Transverse colon (tissue), 4 donors: ENCODE measurements at regions not wholly inside any gene's neighbourhood (a gene's known extent, or its start where the extent isn't known, plus 50 kb on each side); places are given as distances from the start of the nearest gene placed in this dataset.

Source experiments
- DNase-seq: peaks from one replicate; pipeline ENCODE4 v3.0.0-alpha.2; 2019
- H3K27ac ChIP-seq, 4 donors: fragments of 200-600 bp; sonication (generic); 2 replicates each; pipeline ENCODE4 v1.5.1; 2016 to 2018; ENCODE audit warnings: inconsistent platforms in 4 of 4
- H3K27me3 ChIP-seq: fragments of 200-600 bp; sonication (generic); 2 replicates; pipeline ENCODE4 v1.5.1; 2017; ENCODE audit warnings: inconsistent platforms
- H3K36me3 ChIP-seq, 4 donors: fragments of 200-600 bp; sonication (generic); 2 replicates each; pipeline ENCODE4 v1.5.1; 2017 to 2019; ENCODE audit warnings: inconsistent platforms in 4 of 4
- H3K4me1 ChIP-seq, 4 donors: fragments of 200-600 bp; sonication (generic); 2 replicates each; pipeline ENCODE4 v1.5.1; 2017 to 2020; ENCODE audit warnings: inconsistent platforms in 4 of 4
- H3K4me3 ChIP-seq, 4 donors: fragments of 200-600 bp; sonication (generic); 1 replicate in 1 of 4; 2 replicates in 3 of 4; pipeline versions ENCODE4 v1.5.1 to v1.6.1; 2017 to 2019; ENCODE audit warnings: inconsistent platforms in 4 of 4
- H3K9me3 ChIP-seq, 2 donors: fragments of 200-600 bp; sonication (generic); 2 replicates each; pipeline ENCODE4 v1.5.1; 2017 to 2019; ENCODE audit warnings: inconsistent platforms in 2 of 2
- EP300 ChIP-seq: sonication (generic); formaldehyde crosslinking; IDR thresholded peaks from one replicate; pipeline ENCODE4 v1.6.1; 2017; ENCODE audit warnings: antibody characterized with exemption, low read depth
- POLR2A ChIP-seq: fragments of 450-650 bp; IDR thresholded peaks from one replicate; pipeline ENCODE4 v1.6.1; 2016; ENCODE audit warnings: antibody characterized with exemption, mild to moderate bottlenecking, moderate library complexity
- POLR2AphosphoS5 ChIP-seq, 3 donors: sonication (generic); formaldehyde crosslinking; IDR thresholded peaks; one replicate each; pipeline ENCODE4 v1.6.1; 2016; ENCODE audit warnings: antibody characterized with exemption in 3 of 3
- WGBS, 2 donors: methylation state at CpG; one replicate each; pipeline ENCODE4 v1.1.5; 2018; ENCODE audit warnings: low coverage in 1 of 2; 5-methylcytosine and 5-hydroxymethylcytosine counted together
- in situ Hi-C, 4 donors: fragments of 200-750 bp; cut with MboI; loops; one replicate each; pipeline versions ENCODE4 v1.15.0 to v1.15.1; 2017; ENCODE audit warnings: low sequenced_read_pairs in 3 of 4, low pct_ligation_motif_present in 1 of 4, low pct_unique_long_range_greater_than_20kb in 1 of 4
- intact Hi-C: fragments of 100-400 bp; cut with DNase I; formaldehyde crosslinking; loops from one replicate; pipeline ENCODE4 v1.15.1; 2023; ENCODE audit warnings: low total_unique reads
- TF ChIP-seq, protein P1 (sequence below), 5 experiments: fragments of 200-600 bp in 3 of 5; fragments of 450-650 bp in 2 of 5; sonication (generic) in 3 of 5; IDR thresholded peaks; 1 replicate in 2 of 5; 2 replicates in 3 of 5; pipeline ENCODE4 v1.5.1; 2016 to 2017; ENCODE audit warnings: antibody characterized with exemption in 5 of 5, inconsistent platforms in 3 of 5, mild to moderate bottlenecking in 2 of 5, moderate library complexity in 1 of 5

- Histone ChIP-seq H3K9me3 (peaks cover 0 to 4% of the 10 kb centered on the region in 2 donors), H3K27me3 (no peaks in the 10 kb centered on the region), H3K36me3 (no peaks in the 10 kb centered on the region), H3K4me1 (no peaks in the 10 kb centered on the region), H3K4me3 (no peak overlapping the region), H3K27ac (no peak overlapping the region)
- no peak for DNase-seq
- in situ Hi-C loops: no loop called here
- 61 to 80% methylated on average over 1 to 2 of the region's 2 CpGs for WGBS, 2 donors
- intact Hi-C loops: no loop called here
- TF ChIP-seq, protein P1, sequence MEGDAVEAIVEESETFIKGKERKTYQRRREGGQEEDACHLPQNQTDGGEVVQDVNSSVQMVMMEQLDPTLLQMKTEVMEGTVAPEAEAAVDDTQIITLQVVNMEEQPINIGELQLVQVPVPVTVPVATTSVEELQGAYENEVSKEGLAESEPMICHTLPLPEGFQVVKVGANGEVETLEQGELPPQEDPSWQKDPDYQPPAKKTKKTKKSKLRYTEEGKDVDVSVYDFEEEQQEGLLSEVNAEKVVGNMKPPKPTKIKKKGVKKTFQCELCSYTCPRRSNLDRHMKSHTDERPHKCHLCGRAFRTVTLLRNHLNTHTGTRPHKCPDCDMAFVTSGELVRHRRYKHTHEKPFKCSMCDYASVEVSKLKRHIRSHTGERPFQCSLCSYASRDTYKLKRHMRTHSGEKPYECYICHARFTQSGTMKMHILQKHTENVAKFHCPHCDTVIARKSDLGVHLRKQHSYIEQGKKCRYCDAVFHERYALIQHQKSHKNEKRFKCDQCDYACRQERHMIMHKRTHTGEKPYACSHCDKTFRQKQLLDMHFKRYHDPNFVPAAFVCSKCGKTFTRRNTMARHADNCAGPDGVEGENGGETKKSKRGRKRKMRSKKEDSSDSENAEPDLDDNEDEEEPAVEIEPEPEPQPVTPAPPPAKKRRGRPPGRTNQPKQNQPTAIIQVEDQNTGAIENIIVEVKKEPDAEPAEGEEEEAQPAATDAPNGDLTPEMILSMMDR (IDR thresholded peaks at IDR 0.05): no peak
- TF ChIP-seq EP300 (no peak), POLR2A (no peak), POLR2AphosphoS5 (IDR thresholded peaks at IDR 0.05) (no peak)
Measured at GRCh38 chr7:10237306-10237705, 736.4 kb upstream of the PHF14 start.

DNA sequence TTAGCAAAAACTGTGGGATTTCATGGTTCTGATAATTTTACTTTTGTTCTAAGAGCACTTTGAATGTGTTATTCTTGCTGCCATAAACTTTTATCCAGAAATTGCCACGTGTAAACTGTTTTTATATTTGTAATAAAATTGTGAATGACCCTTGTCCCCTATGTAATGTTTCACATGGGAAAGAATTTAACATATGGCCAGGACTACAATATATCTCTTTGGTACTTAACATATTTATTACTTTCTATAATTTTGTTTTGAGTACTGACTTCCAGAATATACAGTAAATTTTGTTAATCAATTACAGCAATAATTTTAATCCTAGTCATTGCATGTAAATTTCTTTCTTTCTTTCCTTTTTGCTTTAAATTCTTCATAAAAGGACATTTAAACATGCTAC, 735.0 kb upstream of the PHF14 start:
- WGBS, 2 donors: 22 to 25% methylated on average over 1 of the region's 1 CpG

GRCh38 chr7:10239695-10240345, 733.9 kb upstream of the PHF14 start:
- Histone ChIP-seq H3K4me1 (no peaks in the 10 kb centered on the region), H3K36me3 (no peaks in the 10 kb centered on the region), H3K27me3 (no peaks in the 10 kb centered on the region), H3K4me3 (no peak overlapping the region), H3K27ac (no peak overlapping the region), H3K9me3 (peaks cover 0 to 4% of the 10 kb centered on the region in 2 donors)
- in situ Hi-C loops: no loop called here
- WGBS, 2 donors: 40 to 41% methylated on average over 3 of the region's 3 CpGs
- TF ChIP-seq POLR2A (no peak), EP300 (no peak), POLR2AphosphoS5 (IDR thresholded peaks at IDR 0.05) (no peak)
- TF ChIP-seq, protein P1 (IDR thresholded peaks at IDR 0.05): no peak
- no peak for DNase-seq
- intact Hi-C loops: no loop called here

More for the DNA sequence above, 735.0 kb upstream of the PHF14 start:
- Histone ChIP-seq H3K4me1 (no peaks in the 10 kb centered on the region), H3K36me3 (no peaks in the 10 kb centered on the region), H3K27ac (no peak overlapping the region), H3K4me3 (no peak overlapping the region), H3K27me3 (no peaks in the 10 kb centered on the region), H3K9me3 (peaks cover 0 to 4% of the 10 kb centered on the region in 2 donors)
- in situ Hi-C loops (no loop called here), intact Hi-C loops (no loop called here)
- DNase-seq: no peak
- TF ChIP-seq POLR2AphosphoS5 (IDR thresholded peaks at IDR 0.05) (no peak), EP300 (no peak), POLR2A (no peak)
- TF ChIP-seq, protein P1 (IDR thresholded peaks at IDR 0.05): no peak

DNA sequence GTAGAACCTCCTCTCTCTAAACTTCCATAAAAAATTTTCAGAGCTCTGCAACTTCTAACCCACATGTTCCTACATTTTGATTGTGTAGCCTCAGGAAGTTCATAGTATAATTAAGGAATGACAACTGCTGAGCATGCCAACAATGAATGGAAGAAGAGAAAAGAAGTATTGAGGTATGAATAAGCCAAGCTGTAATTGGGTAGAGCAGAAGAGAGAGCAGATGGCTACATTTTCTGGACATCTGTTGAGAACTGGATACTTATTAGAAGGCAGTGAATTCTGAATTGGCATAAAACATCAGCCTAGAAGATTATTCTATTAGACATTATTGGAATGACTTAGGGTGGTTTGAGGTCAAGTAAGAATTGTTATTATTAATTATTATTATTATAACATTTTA, 728.3 kb upstream of the PHF14 start:
- no peak overlapping the region for H3K27ac ChIP-seq
- H3K36me3 ChIP-seq: no peaks in the 10 kb centered on the region
- H3K27me3 ChIP-seq: no peaks in the 10 kb centered on the region
- H3K4me1 ChIP-seq: no peaks in the 10 kb centered on the region
- intact Hi-C loops: no loop called here
- in situ Hi-C loops: no loop called here
- TF ChIP-seq EP300 (no peak), POLR2AphosphoS5 (IDR thresholded peaks at IDR 0.05) (no peak), POLR2A (no peak)
- TF ChIP-seq, protein P1 (IDR thresholded peaks at IDR 0.05): no peak
- DNase-seq: no peak
- peaks cover 7% of the 10 kb centered on the region in 2 donors for H3K9me3 ChIP-seq
- H3K4me3 ChIP-seq: no peak overlapping the region
